Naive thymus-derived CD8-positive, alpha-beta T cell (primary cell): ENCODE measurements at regions not wholly inside any gene's neighbourhood (a gene's known extent, or its start where the extent isn't known, plus 50 kb on each side); places are given as distances from the start of the nearest gene placed in this dataset.
A peak's percentile ranks its signal among the peaks of the same experiment; 100 is the strongest.
"Not testable (repeated sequence)": the region's sequence is repeated elsewhere in the genome, so short reads cannot be mapped to it uniquely, and the experiment has no call there.

Experiments used
- ATAC-seq, 2 donors: fragments of 150-1000 bp; cut with Tn5 transposase in 1 of 2; sonication (Bioruptor Pico), chemical (Tn5 transposase) in 1 of 2; 1 replicate in 1 of 2; 2 replicates in 1 of 2; pipeline ENCODE4 v1.10.0; 2021; ENCODE audit warnings: mild to moderate bottlenecking in 2 of 2, moderate library complexity in 2 of 2
- POLR2A ChIA-PET: fragments of 350-600 bp; sonication (Branson Sonifier 250); formaldehyde crosslinking; loops from one replicate; lab custom pipeline; 2021; ENCODE audit warnings: antibody characterized with exemption; lab: Charles Lee
- DNase-seq, 10 donors: peaks; one replicate each; pipeline versions ENCODE4 v3.0.0 to v3.0.0-alpha.2; 2020 to 2022
- H3K27ac Mint-ChIP-seq, 10 donors: one replicate each; pipeline ENCODE4 v1.8.0; 2020 to 2022; ENCODE audit warnings: mild to moderate bottlenecking in 10 of 10, mixed read lengths in 10 of 10, moderate library complexity in 4 of 10, inconsistent platforms in 1 of 10
- H3K27me3 Mint-ChIP-seq, 5 donors: one replicate each; pipeline ENCODE4 v1.8.0; 2021 to 2022; ENCODE audit warnings: mixed read lengths in 5 of 5
- H3K36me3 Mint-ChIP-seq, 3 donors: one replicate each; pipeline ENCODE4 v1.8.0; 2020 to 2022; ENCODE audit warnings: mixed read lengths in 3 of 3, mild to moderate bottlenecking in 2 of 3, inconsistent platforms in 1 of 3
- H3K4me1 Mint-ChIP-seq, 4 donors: one replicate each; pipeline ENCODE4 v1.8.0; 2021 to 2022; ENCODE audit warnings: mixed read lengths in 4 of 4
- H3K4me3 Mint-ChIP-seq, 10 donors: one replicate each; pipeline ENCODE4 v1.8.0; 2020 to 2022; ENCODE audit warnings: mild to moderate bottlenecking in 10 of 10, mixed read lengths in 10 of 10, moderate library complexity in 6 of 10, inconsistent platforms in 1 of 10
- H3K9me3 Mint-ChIP-seq, 9 donors: one replicate each; pipeline ENCODE4 v1.8.0; 2020 to 2022; ENCODE audit warnings: mixed read lengths in 9 of 9, mild to moderate bottlenecking in 3 of 9, inconsistent platforms in 1 of 9, moderate library complexity in 1 of 9

DNA sequence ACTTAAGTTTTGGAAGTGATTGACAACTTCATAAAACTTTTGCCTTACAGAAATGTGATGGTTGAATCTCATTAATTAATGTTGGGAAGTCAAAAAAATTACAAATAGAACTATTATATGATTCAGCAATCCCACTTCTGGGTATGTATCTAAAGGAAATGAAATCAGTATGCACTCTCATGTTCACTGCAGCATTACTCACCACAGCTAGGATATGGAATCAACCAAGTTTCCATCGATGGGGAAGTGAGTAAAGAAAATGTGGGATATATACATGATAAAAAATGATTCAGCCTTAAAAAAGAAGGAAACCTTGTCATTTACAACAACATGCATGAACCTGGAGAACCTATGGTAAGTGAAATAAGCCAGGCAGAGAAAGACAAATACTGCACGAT lies 112.4 kb upstream of the WDR75 start:
- H3K27ac Mint-ChIP-seq, result no peak overlapping the region
- no peak for ATAC-seq
- peaks cover 0 to 23% (median 6%) of the 10 kb centered on the region in 3 donors for H3K36me3 Mint-ChIP-seq
- POLR2A ChIA-PET, result no interaction called here
- H3K27me3 Mint-ChIP-seq, result no peaks in the 10 kb centered on the region
- H3K4me3 Mint-ChIP-seq, result no peak overlapping the region
- peaks cover 0 to 6% (median 1%) of the 10 kb centered on the region in 4 donors for H3K4me1 Mint-ChIP-seq
- H3K9me3 Mint-ChIP-seq, result peaks cover 0 to 25% (median 3%) of the 10 kb centered on the region in 9 donors
- no peak for DNase-seq

DNA sequence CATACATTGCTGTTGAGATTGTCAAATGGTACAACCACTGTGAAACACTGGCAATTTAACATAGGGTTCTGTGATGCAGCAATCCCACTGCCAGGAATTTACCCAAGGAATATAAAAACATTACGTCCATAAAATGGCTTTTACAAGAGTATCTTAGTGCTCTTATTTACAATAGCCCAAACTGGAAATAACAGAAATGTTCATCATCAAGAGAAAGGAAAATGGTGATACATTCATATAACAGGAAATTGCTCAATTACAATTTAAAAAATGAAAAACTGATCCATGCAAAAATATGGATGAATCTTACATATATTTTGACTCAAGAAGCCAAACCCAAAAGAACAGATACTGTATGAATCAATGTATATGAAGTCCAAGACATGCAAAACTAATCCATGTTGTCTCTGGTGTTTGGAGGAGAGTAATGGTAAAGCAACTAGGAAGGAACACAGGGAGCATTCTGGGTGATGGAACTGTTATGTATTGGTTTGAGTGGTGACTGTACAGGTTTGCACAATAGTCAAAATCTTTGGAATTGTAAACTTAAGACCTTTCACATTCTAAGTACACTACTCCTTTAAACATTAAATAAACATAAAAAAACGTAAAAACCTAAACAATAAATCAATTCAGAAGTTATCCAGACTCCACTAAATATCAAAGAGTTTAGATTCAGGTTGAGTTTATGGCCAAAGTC lies 104.8 kb upstream of the WDR75 start:
- Mint-ChIP-seq H3K9me3 (peaks cover 3 to 60% (median 26%) of the 10 kb centered on the region in 9 donors), H3K27me3 (no peaks in the 10 kb centered on the region), H3K27ac (no peak overlapping the region), H3K4me3 (no peak overlapping the region), H3K36me3 (peaks cover 0 to 35% (median 25%) of the 10 kb centered on the region in 3 donors), H3K4me1 (peaks cover 0 to 2% (median 0%) of the 10 kb centered on the region in 4 donors)
- POLR2A ChIA-PET, result no interaction called here
- DNase-seq, result no peak
- ATAC-seq, result no peak

DNA sequence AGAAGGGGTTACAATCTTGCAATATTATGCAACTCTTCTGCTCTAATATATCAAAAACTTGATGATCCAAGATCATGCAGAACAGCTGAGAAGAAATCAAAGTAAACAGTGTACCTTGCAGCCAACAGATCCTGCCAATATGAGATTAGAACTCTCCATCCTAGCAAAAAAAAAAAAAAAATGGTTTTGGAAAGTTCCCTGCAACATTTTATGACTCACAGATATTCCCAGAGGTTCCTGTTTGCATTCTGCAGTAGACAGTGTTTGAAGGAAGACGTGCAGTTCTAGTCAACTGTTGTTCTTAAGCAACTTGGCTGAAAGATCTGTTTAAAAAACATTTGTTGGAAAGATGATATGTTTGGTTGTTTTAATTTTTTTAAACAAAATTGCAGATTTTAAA lies 103.6 kb upstream of the WDR75 start:
- ATAC-seq (no peak), DNase-seq (no peak)
- POLR2A ChIA-PET, result no interaction called here
- peaks cover 2 to 48% (median 23%) of the 10 kb centered on the region in 9 donors for H3K9me3 Mint-ChIP-seq
- peaks cover 0 to 2% (median 0%) of the 10 kb centered on the region in 4 donors for H3K4me1 Mint-ChIP-seq
- no peak overlapping the region for H3K4me3 Mint-ChIP-seq
- H3K27ac Mint-ChIP-seq, result no peak overlapping the region
- peaks cover 0 to 33% (median 17%) of the 10 kb centered on the region in 3 donors for H3K36me3 Mint-ChIP-seq
- no peaks in the 10 kb centered on the region for H3K27me3 Mint-ChIP-seq

DNA sequence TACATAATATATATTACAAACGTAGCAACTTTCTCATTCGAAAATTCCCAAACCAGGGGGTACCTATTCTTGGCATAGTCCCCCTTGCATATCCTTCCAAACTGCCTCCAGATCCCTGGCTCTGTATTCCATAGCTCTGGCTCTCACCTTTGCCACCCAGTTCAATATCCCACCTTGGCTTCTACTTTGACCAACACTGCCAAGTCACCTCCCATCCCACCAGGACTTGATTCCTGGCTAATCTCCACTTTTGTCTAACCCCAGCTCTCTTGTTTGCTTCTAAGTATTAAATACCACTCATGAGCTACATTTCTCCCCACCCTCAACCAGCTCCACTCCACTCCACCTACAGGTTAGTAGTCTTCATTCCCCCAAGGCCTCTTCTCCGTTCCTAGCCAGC lies 103.2 kb upstream of the WDR75 start:
- DNase-seq (no peak), ATAC-seq (no peak)
- H3K27ac Mint-ChIP-seq, result no peak overlapping the region
- peaks cover 0 to 2% (median 0%) of the 10 kb centered on the region in 4 donors for H3K4me1 Mint-ChIP-seq
- H3K9me3 Mint-ChIP-seq, result peaks cover 2 to 47% (median 23%) of the 10 kb centered on the region in 9 donors
- POLR2A ChIA-PET, result no interaction called here
- H3K27me3 Mint-ChIP-seq, result no peaks in the 10 kb centered on the region
- H3K36me3 Mint-ChIP-seq, result peaks cover 0 to 33% (median 16%) of the 10 kb centered on the region in 3 donors
- H3K4me3 Mint-ChIP-seq, result no peak overlapping the region

DNA sequence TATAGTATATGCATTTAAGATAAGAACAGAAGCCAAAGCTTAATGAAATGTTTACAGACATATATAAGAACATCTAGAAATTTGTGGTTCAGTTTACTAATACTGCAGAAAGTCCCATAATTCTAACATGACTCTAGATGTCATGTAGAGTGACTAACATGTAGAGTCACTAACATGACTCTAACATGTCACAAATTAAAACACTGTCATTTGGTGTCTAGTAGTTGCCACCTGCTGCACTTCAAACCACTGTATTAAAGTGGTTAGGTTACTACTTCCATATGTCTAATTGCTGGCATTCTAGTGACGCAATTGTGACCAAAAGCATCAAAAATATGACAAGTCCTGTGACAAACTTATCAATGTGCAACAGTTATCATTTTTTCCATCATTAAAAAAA lies 100.2 kb upstream of the WDR75 start:
- no peaks in the 10 kb centered on the region for H3K27me3 Mint-ChIP-seq
- DNase-seq (no peak), ATAC-seq (no peak)
- H3K27ac Mint-ChIP-seq, result no peak overlapping the region
- H3K9me3 Mint-ChIP-seq, result peaks cover 0 to 40% (median 18%) of the 10 kb centered on the region in 9 donors
- no peak overlapping the region for H3K4me3 Mint-ChIP-seq
- H3K4me1 Mint-ChIP-seq, result peaks cover 0 to 7% (median 2%) of the 10 kb centered on the region in 4 donors
- H3K36me3 Mint-ChIP-seq, result peaks cover 0 to 27% (median 10%) of the 10 kb centered on the region in 3 donors
- POLR2A ChIA-PET, result interaction anchor here (0.7 kb wide), 1 partner anchor 66 kb away, joined by 3 read pairs; no protein-coding TSS in a partner anchor

DNA sequence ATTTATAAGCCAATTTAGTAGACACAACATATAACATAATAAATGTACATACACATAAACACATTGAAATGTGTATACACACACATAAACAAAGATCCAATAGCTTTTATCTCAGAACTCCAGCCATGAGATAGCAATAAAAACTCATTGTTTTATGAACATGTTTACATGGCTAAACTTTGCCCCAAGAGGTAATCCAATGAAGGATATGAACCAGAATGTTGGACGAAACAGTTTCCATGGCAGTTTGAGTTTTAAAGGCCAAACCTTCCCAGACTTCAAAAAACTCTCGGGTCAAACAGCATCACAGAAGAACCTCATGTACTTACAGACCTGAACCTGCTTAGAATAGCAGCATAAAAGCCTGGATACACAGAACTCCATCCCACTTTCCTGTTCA lies 97.2 kb upstream of the WDR75 start:
- POLR2A ChIA-PET, result no interaction called here
- Mint-ChIP-seq H3K27ac (no peak overlapping the region), H3K4me1 (peaks cover 9 to 23% (median 17%) of the 10 kb centered on the region in 4 donors), H3K36me3 (peaks cover 0 to 13% (median 4%) of the 10 kb centered on the region in 3 donors), H3K9me3 (peaks cover 0 to 17% (median 4%) of the 10 kb centered on the region in 9 donors), H3K27me3 (no peaks in the 10 kb centered on the region), H3K4me3 (no peak overlapping the region)
- ATAC-seq (no peak), DNase-seq (no peak)

DNA sequence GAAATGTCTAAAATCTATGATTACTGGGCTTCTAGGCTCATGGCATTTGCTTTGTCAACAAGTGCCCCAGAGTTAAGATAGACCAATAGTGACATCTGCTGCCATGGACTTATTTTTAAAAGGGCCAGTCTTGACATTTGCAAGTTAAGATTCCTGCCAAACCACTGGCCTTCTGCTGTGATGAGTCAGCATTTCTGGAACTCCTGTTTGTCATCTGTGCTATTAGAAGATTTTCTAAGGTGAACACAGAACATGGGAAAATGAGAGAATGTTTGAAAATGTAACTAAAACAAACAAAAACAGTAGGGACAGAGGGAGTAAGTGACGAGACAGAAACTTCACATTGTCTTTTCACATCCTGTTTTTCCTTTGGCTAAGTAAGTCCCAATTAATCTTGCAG lies 93.7 kb upstream of the WDR75 start:
- ATAC-seq, result peak in 1 of 2 donors; percentile 58
- POLR2A ChIA-PET, result no interaction called here
- peak in 6 of 10 donors; percentile 17 to 52 (median 36) for DNase-seq
- Mint-ChIP-seq H3K4me1 (peaks cover 9 to 23% (median 17%) of the 10 kb centered on the region in 4 donors), H3K9me3 (no peaks in the 10 kb centered on the region), H3K27me3 (no peaks in the 10 kb centered on the region), H3K4me3 (no peak overlapping the region), H3K27ac (no peak overlapping the region), H3K36me3 (no peaks in the 10 kb centered on the region)

DNA sequence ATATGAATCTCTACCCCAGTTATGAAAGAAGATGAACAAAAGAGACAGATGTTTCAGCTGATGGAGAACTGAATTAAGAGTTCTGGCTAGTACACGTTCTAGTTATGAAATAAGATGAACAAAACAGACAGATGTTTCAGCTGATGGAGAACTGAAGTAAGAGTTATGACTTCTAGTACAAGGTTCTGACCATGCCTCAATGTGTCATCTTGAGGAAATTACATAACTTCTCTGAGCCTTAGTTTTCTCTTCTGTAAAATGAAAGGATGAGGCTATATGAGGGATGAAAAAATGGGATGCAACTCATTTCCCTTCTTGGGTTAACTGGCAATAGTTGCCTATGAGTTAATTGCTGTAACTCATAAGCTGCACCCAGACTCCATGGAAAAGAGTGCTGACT lies 92.9 kb upstream of the WDR75 start:
- no peak overlapping the region for H3K4me3 Mint-ChIP-seq
- POLR2A ChIA-PET, result no interaction called here

DNA sequence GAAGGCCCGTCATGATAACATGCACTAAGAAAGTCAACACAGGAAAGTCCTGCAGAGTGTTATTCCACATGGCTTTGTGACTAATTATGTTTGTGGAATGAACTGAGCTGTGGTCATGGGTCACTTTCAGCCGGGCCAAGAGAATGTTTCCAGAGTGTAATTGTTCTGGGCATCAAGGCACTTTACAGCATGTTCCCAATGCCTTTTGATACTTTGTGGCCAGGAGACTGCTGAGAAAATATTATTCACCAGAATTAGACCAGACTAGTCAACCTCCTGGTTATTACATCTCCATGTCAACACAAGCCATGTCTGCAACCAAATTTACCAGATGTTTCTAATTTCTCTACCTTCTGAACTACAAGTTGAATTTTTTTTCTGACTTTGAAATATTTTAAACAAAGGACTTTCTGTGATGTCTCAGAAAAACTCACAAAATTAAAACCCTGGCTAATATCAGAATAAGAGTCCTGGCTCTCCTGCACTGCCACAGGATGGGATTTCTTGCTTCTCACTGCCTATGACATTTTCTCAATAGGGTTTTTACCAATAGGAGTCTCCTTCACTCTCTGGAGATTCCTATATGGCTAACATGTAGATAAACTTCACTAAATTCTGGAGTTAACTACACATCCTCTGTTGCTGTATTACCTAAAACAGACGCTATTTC lies 90.6 kb upstream of the WDR75 start:
- Mint-ChIP-seq H3K4me1 (peaks cover 11 to 16% (median 15%) of the 10 kb centered on the region in 4 donors), H3K27me3 (no peaks in the 10 kb centered on the region), H3K9me3 (no peaks in the 10 kb centered on the region), H3K27ac (peak overlapping the region in 3 of 10 donors; percentile 24 to 58 (median 38)), H3K36me3 (no peaks in the 10 kb centered on the region), H3K4me3 (no peak overlapping the region)
- POLR2A ChIA-PET, result no interaction called here
- ATAC-seq, result no peak
- no peak for DNase-seq

More for the DNA sequence above, 92.9 kb upstream of the WDR75 start:
- ATAC-seq, result no peak
- no peaks in the 10 kb centered on the region for H3K27me3 Mint-ChIP-seq
- peak overlapping the region in 2 of 10 donors; percentile 13 to 41 for H3K27ac Mint-ChIP-seq
- no peaks in the 10 kb centered on the region for H3K9me3 Mint-ChIP-seq
- H3K36me3 Mint-ChIP-seq, result no peaks in the 10 kb centered on the region
- no peak for DNase-seq
- peaks cover 9 to 23% (median 17%) of the 10 kb centered on the region in 4 donors for H3K4me1 Mint-ChIP-seq

DNA sequence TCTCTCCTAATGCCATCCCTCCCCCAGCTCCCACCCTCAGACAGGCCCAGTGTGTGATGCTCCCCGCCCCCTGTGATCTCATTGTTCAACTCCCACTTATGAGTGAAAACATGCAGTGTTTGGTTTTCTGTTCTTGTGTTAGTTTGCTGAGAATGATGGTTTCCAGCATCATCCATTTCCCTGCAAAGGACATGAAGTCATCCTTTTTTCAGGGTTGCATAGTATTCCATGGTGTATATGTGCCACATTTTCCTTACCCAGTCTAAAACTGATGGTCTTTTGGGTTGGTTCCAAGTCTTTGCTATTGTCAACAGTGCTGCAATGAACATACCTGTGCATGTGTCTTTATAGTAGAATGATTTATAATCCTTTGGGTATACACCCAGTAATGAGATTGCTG lies 89.3 kb upstream of the WDR75 start:
- H3K4me3 Mint-ChIP-seq, H3K27me3 Mint-ChIP-seq, POLR2A ChIA-PET, H3K36me3 Mint-ChIP-seq, ATAC-seq, DNase-seq, H3K9me3 Mint-ChIP-seq, H3K27ac Mint-ChIP-seq: not testable (repeated sequence)
- H3K4me1 Mint-ChIP-seq, result peaks cover 9 to 11% (median 10%) of the 10 kb centered on the region in 4 donors

DNA sequence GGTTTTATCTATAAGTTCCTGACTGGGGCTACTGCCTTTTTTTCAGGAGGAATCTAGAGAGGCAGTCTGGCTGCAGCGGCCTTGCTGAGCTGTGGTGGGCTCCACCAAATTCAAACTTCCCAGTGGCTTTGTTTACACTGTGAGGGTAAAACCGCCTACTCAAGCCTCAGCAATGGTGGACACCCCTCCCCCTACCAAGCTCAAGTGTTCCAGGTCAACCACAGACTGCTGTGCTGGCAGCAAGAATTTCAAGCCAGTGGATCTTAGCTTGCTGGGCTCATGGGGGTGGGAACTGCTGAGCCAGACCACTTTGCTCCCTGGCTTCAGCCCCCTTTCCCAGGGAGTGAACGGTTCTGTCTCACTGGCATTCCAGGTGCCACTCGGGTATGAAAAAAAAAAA lies 83.9 kb upstream of the WDR75 start:
- H3K27me3 Mint-ChIP-seq, H3K36me3 Mint-ChIP-seq, ATAC-seq: not testable (repeated sequence)

DNA sequence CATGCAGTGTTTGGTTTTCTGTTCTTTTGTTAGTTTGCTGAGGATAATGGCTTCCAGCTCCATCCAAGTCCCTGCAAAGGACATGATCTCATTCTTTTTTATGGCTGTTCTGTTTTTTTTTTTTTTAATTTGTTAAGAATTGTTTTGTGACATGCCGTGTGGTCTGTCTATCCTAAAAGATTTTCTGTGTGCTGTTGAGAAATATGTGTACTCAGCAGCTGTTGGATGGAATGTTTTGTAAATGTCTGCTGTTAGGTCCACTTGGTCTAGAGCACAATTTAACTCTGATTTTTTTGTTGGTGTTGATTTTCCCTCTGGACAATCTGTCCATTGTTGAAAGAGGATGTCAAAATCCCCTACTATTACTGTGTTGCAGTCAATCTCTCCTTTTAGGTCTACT lies 80.4 kb upstream of the WDR75 start:
- no peak overlapping the region for H3K27ac Mint-ChIP-seq
- H3K9me3 Mint-ChIP-seq, result peaks cover 0 to 10% (median 0%) of the 10 kb centered on the region in 9 donors
- no peaks in the 10 kb centered on the region for H3K27me3 Mint-ChIP-seq
- no peak for ATAC-seq
- H3K4me1 Mint-ChIP-seq, result no peaks in the 10 kb centered on the region
- no peak overlapping the region for H3K4me3 Mint-ChIP-seq
- H3K36me3 Mint-ChIP-seq, result peaks cover 0 to 3% (median 3%) of the 10 kb centered on the region in 3 donors
- POLR2A ChIA-PET, result no interaction called here
- DNase-seq, result no peak

More for the DNA sequence above, 83.9 kb upstream of the WDR75 start:
- DNase-seq, H3K4me3 Mint-ChIP-seq, POLR2A ChIA-PET, H3K27ac Mint-ChIP-seq, H3K4me1 Mint-ChIP-seq: not testable (repeated sequence)
- H3K9me3 Mint-ChIP-seq, result peaks cover 0 to 10% (median 0%) of the 10 kb centered on the region in 9 donors

DNA sequence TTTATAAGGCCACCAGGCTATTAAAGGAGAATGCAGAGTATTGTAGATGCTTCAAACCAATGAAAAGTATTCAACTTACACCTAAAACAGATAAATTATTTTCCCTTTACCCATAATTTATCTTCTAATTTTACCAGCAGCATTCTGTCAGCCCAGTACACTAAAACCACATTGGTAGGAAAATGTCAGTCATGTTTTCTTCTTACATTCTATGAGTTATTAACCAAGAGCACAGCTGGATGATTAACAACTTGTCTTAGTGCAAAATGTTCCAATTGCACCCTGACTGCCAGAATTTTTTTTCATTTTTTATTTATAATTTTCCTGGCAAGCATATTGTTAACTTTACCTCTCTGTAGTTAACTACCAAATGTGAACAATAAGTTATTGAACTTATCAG lies 79.0 kb upstream of the WDR75 start:
- no peak for DNase-seq
- Mint-ChIP-seq H3K27ac (no peak overlapping the region), H3K9me3 (peaks cover 0 to 10% (median 0%) of the 10 kb centered on the region in 9 donors), H3K27me3 (no peaks in the 10 kb centered on the region), H3K36me3 (peaks cover 0 to 3% (median 3%) of the 10 kb centered on the region in 3 donors), H3K4me3 (no peak overlapping the region), H3K4me1 (peaks cover 0 to 7% (median 2%) of the 10 kb centered on the region in 4 donors)
- POLR2A ChIA-PET, result no interaction called here
- no peak for ATAC-seq
